Neural progenitor cell (in vitro differentiated cells): ENCODE measurements at regions not wholly inside any gene's neighbourhood (a gene's known extent, or its start where the extent isn't known, plus 50 kb on each side); places are given as distances from the start of the nearest gene placed in this dataset.
"Not testable (repeated sequence)": the region's sequence is repeated elsewhere in the genome, so short reads cannot be mapped to it uniquely, and the experiment has no call there.

ENCODE experiments used
- DNase-seq: peaks from one replicate; pipeline ENCODE4 v3.0.0-alpha.2; 2016; ENCODE audit warnings: low spot score
- H2AFZ ChIP-seq: fragments of 200-600 bp; sonication (generic); replicated peaks from 2 replicates; pipeline ENCODE4 v1.6.1; 2016; ENCODE audit warnings: antibody characterized with exemption
- H3F3A ChIP-seq: fragments of 200-600 bp; sonication (generic); 2 replicates; pipeline ENCODE4 v1.6.1; 2016; ENCODE audit warnings: antibody characterized with exemption, low read depth
- H3K27ac ChIP-seq: fragments of 200-600 bp; sonication (generic); 2 replicates; pipeline ENCODE4 v1.5.1; 2016; ENCODE audit warnings: mild to moderate bottlenecking
- H3K27me3 ChIP-seq: fragments of 200-600 bp; sonication (generic); 2 replicates; pipeline ENCODE4 v1.6.1; 2016; ENCODE audit warnings: mild to moderate bottlenecking, moderate library complexity
- H3K36me3 ChIP-seq: fragments of 200-600 bp; sonication (generic); 2 replicates; pipeline ENCODE4 v1.5.1; 2016
- H3K4me1 ChIP-seq: fragments of 200-600 bp; sonication (generic); 2 replicates; pipeline ENCODE4 v1.6.1; 2016; ENCODE audit warnings: mixed run types
- H3K4me2 ChIP-seq: fragments of 200-600 bp; sonication (generic); 2 replicates; pipeline ENCODE4 v1.6.1; 2016
- H3K4me3 ChIP-seq: fragments of 200-600 bp; sonication (generic); 2 replicates; pipeline ENCODE4 v1.5.1; 2016
- H3K79me2 ChIP-seq: fragments of 200-600 bp; sonication (generic); 2 replicates; pipeline ENCODE4 v1.6.1; 2016; ENCODE audit warnings: low read depth
- H3K9ac ChIP-seq: fragments of 200-600 bp; sonication (generic); 2 replicates; pipeline ENCODE4 v1.6.1; 2016
- H3K9me3 ChIP-seq: fragments of 200-600 bp; sonication (generic); 2 replicates; pipeline ENCODE4 v1.5.1; 2016; ENCODE audit warnings: low read depth
- H4K20me1 ChIP-seq: fragments of 200-600 bp; sonication (generic); 2 replicates; pipeline ENCODE4 v1.6.1; 2016; ENCODE audit warnings: low read depth
- H3K27ac Mint-ChIP-seq: 3 replicates; pipeline ENCODE4 v1.8.0; 2021; ENCODE audit warnings: mixed read lengths
- H3K27me3 Mint-ChIP-seq: 2 replicates; pipeline ENCODE4 v1.8.0; 2022; ENCODE audit warnings: low read depth, mild to moderate bottlenecking, inconsistent platforms, moderate library complexity, mixed read lengths; ENCODE audit not compliant: insufficient read depth
- H3K36me3 Mint-ChIP-seq: 3 replicates; pipeline ENCODE4 v1.8.0; 2021; ENCODE audit warnings: mixed read lengths
- H3K4me1 Mint-ChIP-seq: 3 replicates; pipeline ENCODE4 v1.8.0; 2021; ENCODE audit warnings: mixed read lengths
- H3K4me3 Mint-ChIP-seq: 3 replicates; pipeline ENCODE4 v1.8.0; 2021; ENCODE audit warnings: mild to moderate bottlenecking, moderate library complexity, mixed read lengths
- H3K9me3 Mint-ChIP-seq: 3 replicates; pipeline ENCODE4 v1.8.0; 2020; ENCODE audit warnings: mixed read lengths
- CTCF ChIP-seq: fragments of 200-600 bp; sonication (generic); IDR thresholded peaks from 2 replicates; pipeline ENCODE4 v1.5.1; 2017; ENCODE audit warnings: antibody characterized with exemption, mild to moderate bottlenecking
- EZH2 ChIP-seq: fragments of 200-600 bp; sonication (generic); IDR thresholded peaks from 2 replicates; pipeline ENCODE4 v1.6.1; 2017; ENCODE audit warnings: antibody characterized with exemption, mild to moderate bottlenecking, moderate library complexity
- EZH2phosphoT487 ChIP-seq: fragments of 200-600 bp; sonication (generic); IDR thresholded peaks from 2 replicates; pipeline ENCODE4 v1.6.1; 2017; ENCODE audit warnings: antibody characterized with exemption

GRCh38 chr1:60875138-60875537 lies 207.2 kb upstream of the NFIA start:
- Histone ChIP-seq H3K27me3 (no peaks in the 10 kb centered on the region), H3K4me2 (no peak overlapping the region), H3F3A (no peaks in the 10 kb centered on the region), H3K27ac (no peak overlapping the region), H3K9ac (no peak overlapping the region), H3K36me3 (no peaks in the 10 kb centered on the region), H3K79me2 (no peaks in the 10 kb centered on the region), H4K20me1 (no peaks in the 10 kb centered on the region), H3K9me3 (no peaks in the 10 kb centered on the region), H3K4me1 (no peaks in the 10 kb centered on the region), H3K4me3 (no peak overlapping the region), H2AFZ (no peak overlapping the region)
- no peak for TF ChIP-seq EZH2phosphoT487
- no peak for TF ChIP-seq EZH2
- no peak for TF ChIP-seq CTCF
- Mint-ChIP-seq H3K4me1 (peaks cover 24% of the 10 kb centered on the region), H3K36me3 (no peaks in the 10 kb centered on the region), H3K9me3 (no peaks in the 10 kb centered on the region), H3K4me3 (no peak overlapping the region), H3K27ac (no peak overlapping the region), H3K27me3 (peaks cover 7% of the 10 kb centered on the region)
- DNase-seq, result no peak

DNA sequence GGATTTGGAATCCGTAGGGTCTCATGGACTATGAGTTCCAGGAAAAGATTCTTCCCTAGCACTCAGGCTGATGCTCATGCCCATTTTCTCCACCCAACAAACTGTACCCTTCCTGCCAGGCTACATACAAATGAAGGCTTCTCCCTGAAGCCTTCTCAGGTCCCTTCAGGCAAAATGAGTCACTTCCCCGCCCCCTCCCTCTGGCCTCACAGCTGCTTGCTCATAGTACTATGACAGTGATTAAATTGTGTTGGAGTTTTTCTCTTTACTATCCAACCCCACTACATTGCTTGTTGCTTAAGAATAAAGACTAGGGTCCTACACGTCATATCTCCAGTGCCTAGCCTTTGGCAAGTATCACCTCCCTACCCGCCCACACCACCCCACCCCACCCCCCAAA lies 207.6 kb upstream of the NFIA start:
- no peak overlapping the region for H3K9ac ChIP-seq
- no peaks in the 10 kb centered on the region for H3K36me3 Mint-ChIP-seq
- peaks cover 7% of the 10 kb centered on the region for H3K27me3 Mint-ChIP-seq
- H3K36me3 ChIP-seq, result no peaks in the 10 kb centered on the region
- H3K4me1 Mint-ChIP-seq, result peaks cover 25% of the 10 kb centered on the region
- no peaks in the 10 kb centered on the region for H3K9me3 ChIP-seq
- H3K27ac Mint-ChIP-seq, result no peak overlapping the region
- no peaks in the 10 kb centered on the region for H3K27me3 ChIP-seq
- TF ChIP-seq CTCF (no peak), EZH2phosphoT487 (no peak), EZH2 (no peak)
- H2AFZ ChIP-seq, result no peak overlapping the region
- H3K4me3 ChIP-seq, result no peak overlapping the region
- no peaks in the 10 kb centered on the region for H3K79me2 ChIP-seq
- no peaks in the 10 kb centered on the region for H3F3A ChIP-seq
- H3K4me2 ChIP-seq, result no peak overlapping the region
- no peak overlapping the region for H3K27ac ChIP-seq
- H4K20me1 ChIP-seq, result no peaks in the 10 kb centered on the region
- no peak overlapping the region for H3K4me3 Mint-ChIP-seq
- no peaks in the 10 kb centered on the region for H3K4me1 ChIP-seq
- no peaks in the 10 kb centered on the region for H3K9me3 Mint-ChIP-seq
- DNase-seq, result no peak

DNA sequence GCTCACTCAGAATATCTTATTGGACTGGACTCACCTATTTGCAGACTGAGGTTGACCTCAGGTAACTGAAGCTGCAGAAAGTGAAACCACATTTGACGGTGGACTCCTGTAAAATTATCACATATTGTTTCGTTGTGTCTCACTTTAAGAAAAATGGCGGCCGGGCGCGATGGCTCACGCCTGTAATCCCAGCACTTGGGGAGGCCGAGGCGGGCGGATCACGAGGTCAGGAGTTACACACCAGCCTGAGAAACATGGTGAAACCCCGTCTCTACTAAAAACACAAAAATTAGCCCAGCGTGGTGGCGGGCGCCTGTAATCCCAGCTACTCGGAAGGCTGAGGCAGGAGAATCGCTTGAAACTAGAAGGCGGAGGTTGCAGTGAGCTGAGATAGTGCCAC lies 209.0 kb upstream of the NFIA start:
- H3F3A ChIP-seq, H3K4me3 Mint-ChIP-seq, H2AFZ ChIP-seq, H3K9ac ChIP-seq, H3K79me2 ChIP-seq, H3K36me3 Mint-ChIP-seq, H3K4me1 ChIP-seq, H3K4me2 ChIP-seq, H3K9me3 Mint-ChIP-seq, H3K27me3 Mint-ChIP-seq, H3K27ac ChIP-seq, DNase-seq, H3K9me3 ChIP-seq, H3K27ac Mint-ChIP-seq, H3K36me3 ChIP-seq, H3K27me3 ChIP-seq, H3K4me3 ChIP-seq, H4K20me1 ChIP-seq: not testable (repeated sequence)
- peaks cover 34% of the 10 kb centered on the region for H3K4me1 Mint-ChIP-seq

GRCh38 chr1:60872426-60873054 lies 209.8 kb upstream of the NFIA start:
- Histone ChIP-seq H2AFZ (no peak overlapping the region), H3K79me2 (no peaks in the 10 kb centered on the region), H3K9ac (no peak overlapping the region), H3K4me2 (no peak overlapping the region), H3K27ac (no peak overlapping the region), H3K36me3 (no peaks in the 10 kb centered on the region), H3K27me3 (no peaks in the 10 kb centered on the region), H3K4me3 (no peak overlapping the region), H3K4me1 (no peaks in the 10 kb centered on the region), H4K20me1 (no peaks in the 10 kb centered on the region), H3F3A (no peaks in the 10 kb centered on the region), H3K9me3 (no peaks in the 10 kb centered on the region)
- no peak for DNase-seq
- Mint-ChIP-seq H3K36me3 (no peaks in the 10 kb centered on the region), H3K9me3 (no peaks in the 10 kb centered on the region), H3K27me3 (peaks cover 4% of the 10 kb centered on the region), H3K4me3 (no peak overlapping the region), H3K27ac (no peak overlapping the region), H3K4me1 (peaks cover 34% of the 10 kb centered on the region)
- TF ChIP-seq CTCF, result no peak
- no peak for TF ChIP-seq EZH2
- no peak for TF ChIP-seq EZH2phosphoT487
